ENCODE measurements at regions not wholly inside any gene's neighbourhood (a gene's known extent, or its start where the extent isn't known, plus 50 kb on each side); places are given as distances from the start of the nearest gene placed in this dataset.
"Not testable (repeated sequence)": the region's sequence is repeated elsewhere in the genome, so short reads cannot be mapped to it uniquely, and the experiment has no call there.

DNA sequence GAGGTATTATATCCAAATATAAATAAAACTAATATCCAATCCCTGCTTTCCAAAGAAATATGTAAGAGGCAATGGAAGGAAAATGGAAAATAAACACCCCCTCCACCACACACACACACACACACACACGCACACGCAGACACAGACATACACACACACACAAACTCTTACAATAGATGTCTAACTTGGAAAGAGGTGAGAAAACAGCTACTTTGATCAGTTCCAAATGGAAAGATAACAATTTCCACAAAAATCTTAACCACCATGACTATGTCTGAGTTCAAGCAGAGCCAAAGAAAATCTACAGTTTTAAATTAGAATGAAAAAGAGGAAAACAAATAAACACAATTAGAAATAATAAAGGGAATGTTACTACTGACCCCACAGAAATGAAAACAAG, 285.3 kb upstream of the TGFBR2 start:
- H3K27ac ChIP-seq = no peak overlapping the region
- H3K36me3 ChIP-seq = no peaks in the 10 kb centered on the region
- H3K27me3 ChIP-seq = no peaks in the 10 kb centered on the region
- no peak for TF ChIP-seq EP300 (IDR thresholded peaks at IDR 0.05)
- TF ChIP-seq, protein P1, sequence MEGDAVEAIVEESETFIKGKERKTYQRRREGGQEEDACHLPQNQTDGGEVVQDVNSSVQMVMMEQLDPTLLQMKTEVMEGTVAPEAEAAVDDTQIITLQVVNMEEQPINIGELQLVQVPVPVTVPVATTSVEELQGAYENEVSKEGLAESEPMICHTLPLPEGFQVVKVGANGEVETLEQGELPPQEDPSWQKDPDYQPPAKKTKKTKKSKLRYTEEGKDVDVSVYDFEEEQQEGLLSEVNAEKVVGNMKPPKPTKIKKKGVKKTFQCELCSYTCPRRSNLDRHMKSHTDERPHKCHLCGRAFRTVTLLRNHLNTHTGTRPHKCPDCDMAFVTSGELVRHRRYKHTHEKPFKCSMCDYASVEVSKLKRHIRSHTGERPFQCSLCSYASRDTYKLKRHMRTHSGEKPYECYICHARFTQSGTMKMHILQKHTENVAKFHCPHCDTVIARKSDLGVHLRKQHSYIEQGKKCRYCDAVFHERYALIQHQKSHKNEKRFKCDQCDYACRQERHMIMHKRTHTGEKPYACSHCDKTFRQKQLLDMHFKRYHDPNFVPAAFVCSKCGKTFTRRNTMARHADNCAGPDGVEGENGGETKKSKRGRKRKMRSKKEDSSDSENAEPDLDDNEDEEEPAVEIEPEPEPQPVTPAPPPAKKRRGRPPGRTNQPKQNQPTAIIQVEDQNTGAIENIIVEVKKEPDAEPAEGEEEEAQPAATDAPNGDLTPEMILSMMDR (IDR thresholded peaks at IDR 0.05) = no peak
- no peak overlapping the region for H3K4me3 ChIP-seq
- 87 to 94% (median 91%) methylated on average over 2 of the region's 2 CpGs for WGBS, 5 donors
- DNase-seq = no peak
- no peaks in the 10 kb centered on the region for H3K9me3 ChIP-seq
- no peaks in the 10 kb centered on the region for H3K4me1 ChIP-seq
- intact Hi-C loops (cut with DNase I; ENCODE audit: low total_unique reads) = no loop called here

DNA sequence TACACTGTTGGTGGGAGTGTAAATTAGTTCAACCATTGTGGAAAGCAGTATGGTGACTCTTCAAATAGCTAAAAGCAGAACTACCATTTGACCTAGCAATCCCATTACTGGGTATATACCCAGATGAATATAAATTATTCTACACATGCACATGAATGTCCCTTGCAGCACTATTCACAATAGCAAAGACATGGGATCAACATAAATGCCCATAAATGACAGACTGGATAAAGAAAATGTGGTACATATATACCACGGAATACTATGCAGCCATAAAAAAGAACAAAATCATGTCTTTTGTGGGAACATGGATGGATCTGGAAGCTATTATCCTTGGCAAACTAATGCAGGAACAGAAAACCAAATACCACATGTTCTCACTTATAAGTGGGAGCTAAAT, 282.8 kb upstream of the TGFBR2 start:
- intact Hi-C loops (cut with DNase I; ENCODE audit: low total_unique reads); H3K9me3 ChIP-seq; H3K4me1 ChIP-seq; H3K4me3 ChIP-seq; DNase-seq; H3K27ac ChIP-seq; H3K36me3 ChIP-seq; H3K27me3 ChIP-seq: not testable (repeated sequence)
- 95 to 97% (median 97%) methylated on average over 1 of the region's 1 CpG for WGBS, 5 donors

DNA sequence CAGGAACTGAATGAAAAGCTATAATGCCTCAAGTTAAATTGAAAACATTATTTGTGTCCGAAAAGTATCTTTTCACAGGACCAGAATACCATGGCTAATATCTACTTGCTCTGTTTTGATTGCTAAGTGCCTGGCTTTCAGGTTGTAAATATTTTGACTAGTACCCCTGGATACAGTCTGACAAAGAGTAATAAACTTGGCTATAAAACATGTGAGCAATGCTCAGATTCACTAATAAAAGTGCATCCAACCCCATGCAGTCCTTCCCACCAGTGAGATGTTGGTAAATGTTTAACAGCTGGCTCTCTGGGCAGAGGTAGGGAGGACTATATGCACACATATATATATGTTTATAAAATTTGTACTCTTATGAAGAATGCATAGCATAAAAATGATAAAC, 281.8 kb upstream of the TGFBR2 start:
- no peaks in the 10 kb centered on the region for H3K9me3 ChIP-seq
- no peak overlapping the region for H3K4me3 ChIP-seq
- no peaks in the 10 kb centered on the region for H3K27me3 ChIP-seq
- no peak overlapping the region for H3K27ac ChIP-seq
- no peak for TF ChIP-seq POLR2AphosphoS5 (IDR thresholded peaks at IDR 0.05)
- TF ChIP-seq, protein P1 (IDR thresholded peaks at IDR 0.05) = no peak
- TF ChIP-seq POLR2A (IDR thresholded peaks at IDR 0.05) = no peak
- no peak for TF ChIP-seq EP300 (IDR thresholded peaks at IDR 0.05)
- H3K36me3 ChIP-seq = no peaks in the 10 kb centered on the region
- no peaks in the 10 kb centered on the region for H3K4me1 ChIP-seq
- 48 to 80% (median 59%) methylated on average over 1 of the region's 1 CpG for WGBS, 5 donors
- no peak for DNase-seq
- intact Hi-C loops (cut with DNase I; ENCODE audit: low total_unique reads) = no loop called here

DNA sequence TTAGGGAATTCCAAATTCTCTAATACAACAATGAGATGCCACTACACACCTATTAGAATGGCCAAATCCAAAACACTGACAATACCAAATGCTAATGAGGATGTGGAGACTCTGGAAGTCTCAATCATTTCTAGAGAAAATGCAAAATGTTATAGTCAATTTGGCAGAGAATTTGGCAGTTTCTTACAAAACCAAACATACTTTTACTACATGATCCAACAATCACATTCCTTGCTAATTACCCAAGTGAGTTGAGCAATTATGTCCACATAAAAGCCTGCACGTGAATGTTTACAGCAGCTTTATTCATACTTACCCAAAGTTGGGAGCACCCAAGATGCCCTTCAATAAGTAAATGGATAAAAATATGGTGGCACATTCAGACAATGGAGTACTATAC, 278.4 kb upstream of the TGFBR2 start:
- H3K27me3 ChIP-seq; H3K4me1 ChIP-seq; intact Hi-C loops (cut with DNase I; ENCODE audit: low total_unique reads); H3K36me3 ChIP-seq; H3K27ac ChIP-seq; H3K9me3 ChIP-seq; DNase-seq; H3K4me3 ChIP-seq: not testable (repeated sequence)
- 38 to 67% (median 56%) methylated on average over 1 of the region's 1 CpG for WGBS, 5 donors

DNA sequence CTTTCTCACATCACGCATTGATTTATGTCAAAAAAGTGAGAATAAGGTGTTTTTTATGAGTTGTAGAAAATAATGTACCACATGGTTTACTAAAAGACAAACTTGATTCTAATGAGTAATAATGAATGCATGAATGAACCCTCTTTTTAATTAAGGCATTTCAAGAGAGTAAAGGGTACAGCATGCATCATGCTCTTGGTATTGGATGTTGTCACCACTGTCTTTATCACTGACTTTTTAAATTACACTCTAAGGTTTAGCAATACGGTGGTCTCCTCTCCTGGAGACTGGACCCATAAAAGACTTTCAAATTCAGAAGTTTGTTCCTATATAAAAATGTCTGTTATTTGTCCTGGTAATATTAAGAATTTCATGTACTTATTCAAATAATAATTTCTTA, 277.5 kb upstream of the TGFBR2 start:
- H3K4me1 ChIP-seq; H3K36me3 ChIP-seq; H3K27ac ChIP-seq; DNase-seq; H3K27me3 ChIP-seq; intact Hi-C loops (cut with DNase I; ENCODE audit: low total_unique reads); H3K4me3 ChIP-seq; H3K9me3 ChIP-seq: not testable (repeated sequence)
- WGBS, 5 donors = 89 to 99% (median 96%) methylated on average over 2 of the region's 2 CpGs

DNA sequence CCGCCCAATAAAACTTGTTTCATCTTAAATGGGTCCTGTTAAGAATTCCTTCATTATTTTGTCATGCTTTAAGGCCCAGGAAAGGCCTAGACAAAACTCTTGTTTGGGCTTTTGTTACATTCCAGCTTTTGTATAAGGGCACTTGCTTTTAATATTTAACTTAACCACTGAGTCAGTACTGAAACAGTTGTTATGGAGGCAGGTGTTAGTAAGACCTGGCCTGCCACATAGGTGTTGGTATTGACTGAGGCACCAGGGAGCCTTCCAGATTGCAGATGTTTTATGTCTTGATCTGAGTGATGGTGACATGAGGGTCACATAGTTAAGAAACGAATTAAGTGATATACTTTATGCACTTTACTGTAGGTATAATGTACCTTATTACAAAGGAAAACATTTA, 274.9 kb upstream of the TGFBR2 start:
- Histone ChIP-seq H3K27me3 (no peaks in the 10 kb centered on the region), H3K9me3 (no peaks in the 10 kb centered on the region), H3K27ac (no peak overlapping the region), H3K36me3 (no peaks in the 10 kb centered on the region), H3K4me1 (no peaks in the 10 kb centered on the region), H3K4me3 (no peak overlapping the region)
- intact Hi-C loops (cut with DNase I; ENCODE audit: low total_unique reads) = no loop called here
- DNase-seq = no peak
- TF ChIP-seq POLR2A (IDR thresholded peaks at IDR 0.05) (no peak), POLR2AphosphoS5 (IDR thresholded peaks at IDR 0.05) (no peak), EP300 (IDR thresholded peaks at IDR 0.05) (no peak)
- TF ChIP-seq, protein P1 (IDR thresholded peaks at IDR 0.05) = no peak
- WGBS, 5 donors = 41 to 83% (median 60%) methylated on average over 2 of the region's 2 CpGs
